Ureter (tissue), 1 donor: ENCODE measurements at regions not wholly inside any gene's neighbourhood (a gene's known extent, or its start where the extent isn't known, plus 50 kb on each side); places are given as distances from the start of the nearest gene placed in this dataset.

Source experiments
- DNase-seq: peaks from one replicate; pipeline ENCODE4 v3.0.0-alpha.2; 2020; ENCODE audit warnings: low spot score
- donor health status: DM: yes; HTN: yes; CAD: no.

- peak; percentile 70 for DNase-seq
These were observed 133.8 kb upstream of the NUDT4 start for GRCh38 chr12:93243689-93244513.

GRCh38 chr12:93244514-93245077 is 133.1 kb upstream of the NUDT4 start:
- no peak for DNase-seq

GRCh38 chr12:93245543-93245942 is 132.2 kb upstream of the NUDT4 start:
- DNase-seq: no peak

DNA sequence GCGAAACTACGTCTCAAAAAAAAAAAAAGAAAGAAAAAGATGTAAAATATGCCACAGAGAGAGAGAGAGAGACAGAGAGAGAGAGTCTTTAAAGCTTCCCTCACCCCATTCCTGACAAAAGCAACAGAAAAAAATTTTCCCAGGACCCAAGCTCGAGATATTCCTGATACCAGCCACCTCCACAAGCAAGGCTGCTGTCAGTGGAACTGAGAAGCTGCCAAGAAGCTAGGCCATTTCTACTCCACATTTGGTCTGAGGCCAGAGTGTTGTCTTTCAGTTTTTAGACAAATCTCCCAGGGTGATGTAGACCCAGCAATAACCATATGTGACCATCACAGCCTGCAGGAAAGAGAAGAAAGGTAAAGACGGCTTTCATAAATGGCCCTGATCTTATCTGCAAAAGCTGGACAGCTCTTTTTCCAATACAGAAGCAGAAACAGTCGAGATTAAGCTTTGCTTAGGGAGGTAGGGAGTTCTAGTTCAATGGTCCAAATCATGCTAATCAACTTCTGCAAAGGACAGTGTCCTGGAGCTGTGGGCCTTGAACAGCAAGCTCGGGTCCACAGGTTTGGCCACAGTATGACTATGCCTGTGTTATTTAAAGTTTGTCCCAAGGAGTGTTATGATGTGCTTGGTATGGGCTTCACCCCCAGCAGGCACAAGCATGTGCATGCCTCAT is 130.3 kb upstream of the NUDT4 start:
- DNase-seq: no peak

DNA sequence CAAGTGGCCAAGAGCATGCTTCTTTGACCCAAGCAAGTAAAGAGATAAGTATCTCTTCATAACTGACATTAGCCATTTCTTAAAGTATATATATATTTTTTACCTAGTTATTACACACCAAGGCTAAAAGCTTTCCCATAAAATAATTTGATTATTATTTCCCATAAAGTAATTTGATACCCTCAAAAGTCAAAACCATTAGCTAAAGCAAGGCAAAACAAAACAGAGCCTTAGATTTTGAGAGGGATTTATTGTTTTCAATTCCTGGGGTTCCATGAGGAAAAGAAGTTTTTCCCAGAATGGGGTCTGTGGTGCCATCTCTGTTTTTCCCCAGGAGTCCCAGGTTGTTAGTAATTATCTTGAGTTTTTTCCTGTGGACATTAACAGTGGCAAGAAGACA is 125.5 kb upstream of the NUDT4 start:
- no peak for DNase-seq

DNA sequence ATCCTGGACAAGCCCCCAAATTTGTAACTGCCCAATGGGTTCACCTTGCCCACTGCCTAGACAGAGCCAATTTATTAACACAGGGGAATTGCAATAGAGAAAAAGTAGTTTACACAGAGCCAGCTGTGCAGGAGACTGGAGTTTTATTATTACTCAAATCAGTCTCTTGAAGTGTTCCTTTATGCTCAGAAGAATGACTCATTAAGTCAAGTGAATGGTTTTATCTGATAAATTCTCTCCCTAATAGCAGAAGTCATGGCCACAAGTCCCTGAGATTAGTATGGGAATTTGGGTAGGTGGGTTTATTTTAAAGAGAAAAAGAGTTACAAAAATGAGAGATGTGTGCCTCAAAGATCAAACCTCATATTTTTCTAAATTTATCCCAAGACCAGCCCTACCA is 122.8 kb upstream of the NUDT4 start:
- DNase-seq: no peak

DNA sequence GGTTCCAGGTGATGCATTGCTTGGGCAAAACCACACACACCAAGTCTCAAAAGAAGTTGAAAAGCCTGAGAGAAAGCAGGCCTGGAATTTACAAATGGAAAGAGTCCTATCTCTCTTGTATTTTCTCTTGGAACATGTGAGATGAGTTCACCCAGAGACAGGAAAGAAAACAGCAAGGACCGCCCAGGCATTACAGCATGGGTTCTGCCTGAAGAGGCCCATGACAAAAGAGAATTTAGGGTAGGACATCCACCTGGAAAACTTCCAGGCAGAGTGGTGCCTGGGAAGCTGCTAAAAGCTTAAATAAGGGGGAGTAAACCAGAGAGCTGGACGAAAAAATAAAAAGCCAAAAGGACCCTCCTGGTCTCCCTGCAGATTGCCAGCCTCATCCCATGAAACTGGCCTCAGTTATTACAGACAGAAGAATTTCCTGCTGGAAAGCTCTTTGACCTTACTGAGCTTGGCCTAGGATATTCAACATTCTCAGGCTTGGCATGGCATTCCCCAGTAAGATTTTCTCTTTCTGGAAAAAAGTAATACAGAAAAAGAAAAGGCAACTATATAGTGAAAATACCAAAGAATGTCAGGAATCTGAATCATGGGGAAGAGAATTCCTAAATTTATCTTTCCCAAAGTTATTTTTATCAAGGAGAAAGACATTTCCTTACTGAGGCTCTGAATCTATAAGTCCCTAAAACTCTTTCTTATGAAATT is 121.3 kb upstream of the NUDT4 start:
- no peak for DNase-seq

- DNase-seq: no peak
These were observed 116.1 kb upstream of the NUDT4 start for GRCh38 chr12:93261505-93262094.

DNA sequence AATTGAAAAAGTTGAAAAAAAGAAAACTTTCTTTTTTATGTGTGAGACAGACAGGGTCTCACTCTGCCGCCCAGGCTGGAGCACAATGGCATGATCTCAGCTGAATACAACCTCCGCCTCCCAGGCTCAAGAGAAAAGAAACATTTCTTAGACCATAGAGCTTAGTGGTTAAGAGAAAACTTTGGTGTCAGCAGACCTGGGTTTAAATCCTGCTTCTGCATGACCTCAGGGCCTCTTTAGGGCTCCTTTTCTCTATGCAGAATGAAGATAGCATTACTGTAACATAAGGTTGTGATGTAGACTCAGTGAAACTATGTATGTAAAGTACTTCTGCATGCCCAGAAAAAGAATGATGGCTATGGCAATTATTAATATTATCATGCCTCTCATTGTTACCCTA is 104.7 kb upstream of the NUDT4 start:
- DNase-seq: no peak

DNA sequence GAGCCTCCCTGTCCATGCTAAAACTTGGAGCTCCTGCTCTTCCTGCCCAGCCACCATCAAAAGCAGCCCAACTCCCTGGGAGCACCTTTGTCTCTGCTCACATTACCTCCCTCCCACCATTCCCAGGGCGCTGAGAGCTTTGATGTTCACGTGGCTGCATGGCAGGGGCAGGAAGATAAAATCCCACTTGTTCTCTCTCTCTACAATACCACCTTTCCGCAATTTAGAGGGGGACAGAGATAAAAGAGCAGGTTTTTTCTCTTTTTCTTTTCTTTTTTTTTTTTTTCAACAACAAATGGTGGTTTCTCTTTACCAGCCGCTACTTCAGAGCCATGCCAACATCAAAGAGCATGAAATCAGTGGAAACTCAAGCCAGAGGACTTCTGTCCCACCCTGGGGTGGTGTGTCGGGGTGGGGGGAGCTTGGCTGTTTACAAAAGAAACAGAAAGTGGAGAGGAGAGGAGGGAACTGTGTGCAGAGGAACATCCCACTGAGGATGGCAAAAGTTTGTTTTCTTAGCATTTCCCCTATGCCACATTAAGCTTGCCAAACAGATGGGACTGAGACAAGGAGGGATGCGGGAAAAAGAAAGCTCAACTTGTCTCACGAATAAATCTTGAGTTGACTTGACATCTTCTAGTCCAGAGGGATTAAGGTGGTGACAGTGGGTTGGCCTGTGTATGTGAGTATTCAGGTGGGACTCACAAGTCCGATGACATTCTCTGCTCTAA is 103.7 kb upstream of the NUDT4 start:
- DNase-seq: no peak

GRCh38 chr12:93274937-93275336 is 102.8 kb upstream of the NUDT4 start:
- no peak for DNase-seq

- no peak for DNase-seq
These were observed 102.1 kb upstream of the NUDT4 start for GRCh38 chr12:93275589-93275988.

GRCh38 chr12:93279565-93280412 is 97.9 kb upstream of the NUDT4 start:
- DNase-seq: no peak

GRCh38 chr12:93287149-93287548 is 90.6 kb upstream of the NUDT4 start:
- DNase-seq: no peak

- DNase-seq: no peak
These were observed 89.1 kb upstream of the NUDT4 start for GRCh38 chr12:93288626-93289025.

GRCh38 chr12:93290391-93290790 is 87.3 kb upstream of the NUDT4 start:
- DNase-seq: no peak

DNA sequence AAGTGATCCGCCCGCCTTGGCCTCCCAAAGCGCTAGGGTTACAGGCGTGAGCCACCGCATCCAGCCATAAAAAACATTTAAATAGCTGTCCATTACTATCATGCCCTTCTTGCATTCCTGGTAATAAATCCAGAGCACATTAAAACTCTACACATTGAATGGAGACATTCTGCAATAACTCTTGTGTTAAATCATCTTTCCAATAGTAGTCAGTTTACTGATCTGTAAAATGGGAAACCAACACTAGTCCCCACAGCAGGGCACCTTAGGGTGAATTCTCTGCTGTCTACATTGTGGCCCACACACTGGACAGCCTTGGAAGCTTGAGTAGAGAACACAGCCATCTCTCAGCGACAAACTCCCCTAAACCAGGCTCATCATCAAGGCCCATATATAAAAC is 85.5 kb upstream of the NUDT4 start:
- DNase-seq: no peak

DNA sequence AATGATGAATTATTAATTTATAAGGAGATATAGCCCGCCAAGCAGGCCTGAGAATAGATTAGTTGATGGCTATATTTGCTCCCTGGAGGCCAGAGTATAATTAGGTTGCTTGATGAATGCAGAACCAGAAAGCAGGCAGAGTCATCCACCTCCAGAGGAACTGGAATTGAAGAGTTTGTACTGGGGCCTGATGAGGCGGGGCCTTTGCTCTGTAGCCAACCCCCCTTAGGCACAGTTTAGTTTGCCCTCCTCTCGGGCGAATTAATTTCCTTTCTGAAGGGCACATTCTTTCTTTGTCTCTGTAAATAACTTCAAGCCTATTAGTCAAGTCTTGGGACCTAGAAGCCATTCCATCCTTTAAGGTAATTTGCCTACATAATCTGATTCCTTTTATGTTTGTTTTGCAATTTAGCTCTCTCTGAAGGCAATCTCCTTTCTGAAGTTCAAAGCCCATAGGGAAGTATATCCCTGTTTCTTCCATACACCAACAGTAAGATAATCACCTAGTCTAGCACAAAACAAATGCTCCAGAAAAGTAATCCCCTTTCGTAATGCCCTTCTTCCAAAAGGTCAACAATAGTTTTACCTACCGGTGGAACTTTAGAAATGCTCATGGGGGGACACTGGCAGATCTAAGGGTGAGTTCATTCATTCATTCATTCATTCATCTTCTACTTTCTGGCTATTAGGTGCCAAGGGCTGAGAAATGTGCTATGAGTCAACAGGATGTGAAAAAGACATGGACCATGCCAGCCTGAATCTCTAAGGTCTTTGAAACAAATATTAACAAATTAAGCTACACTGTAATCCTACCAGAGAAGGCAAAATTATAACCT is 84.8 kb upstream of the NUDT4 start:
- no peak for DNase-seq

DNA sequence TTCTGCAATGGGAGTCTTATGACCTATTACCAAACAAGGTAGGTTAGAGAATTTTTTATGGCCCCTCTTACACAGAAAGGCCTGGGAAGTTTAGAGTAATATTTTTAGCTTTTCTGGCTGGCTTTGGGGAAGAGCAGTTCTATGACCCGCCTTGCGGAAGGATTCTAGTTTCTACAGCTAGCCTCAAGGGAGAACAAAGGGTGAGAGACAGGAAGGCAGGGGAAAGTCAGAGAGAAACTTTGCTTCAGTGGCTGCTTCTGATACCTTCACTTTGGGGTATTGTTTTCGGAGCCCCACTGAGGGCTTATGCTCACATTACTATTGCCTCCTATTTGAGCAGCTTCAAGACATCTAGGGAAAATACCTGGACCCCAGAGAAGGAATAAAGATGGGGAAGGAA is 80.7 kb upstream of the NUDT4 start:
- no peak for DNase-seq

DNA sequence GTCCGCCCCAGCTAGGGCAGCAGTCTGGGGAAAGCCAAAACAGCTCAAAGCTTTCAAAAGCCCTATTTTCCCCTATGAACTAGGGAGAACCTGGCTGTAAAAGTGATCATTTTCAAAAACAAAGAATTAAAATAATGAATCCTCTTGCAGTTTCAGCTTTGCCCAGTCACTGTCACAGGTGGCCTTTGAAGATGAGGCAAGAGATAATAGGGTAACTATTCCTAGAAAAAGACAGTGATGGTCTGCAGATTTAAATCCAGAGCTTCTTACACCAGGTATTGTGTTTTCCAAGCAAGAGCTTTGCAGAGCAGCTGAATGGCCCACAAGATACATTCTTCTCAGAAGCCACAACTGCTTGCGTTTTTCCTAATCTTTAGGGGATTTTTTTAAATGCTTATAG is 80.2 kb upstream of the NUDT4 start:
- no peak for DNase-seq
